ENCODE measurements at regions not wholly inside any gene's neighbourhood (a gene's known extent, or its start where the extent isn't known, plus 50 kb on each side); places are given as distances from the start of the nearest gene placed in this dataset.

GRCh38 chr14:101122237-101123141 lies 219.0 kb upstream of the RTL1 start:
- Mint-ChIP-seq H3K36me3 (ENCODE audit: insufficient read depth, unreplicated experiment) (no peaks in the 10 kb centered on the region), H3K27me3 (ENCODE audit: insufficient read depth, unreplicated experiment) (peaks cover 9% of the 10 kb centered on the region), H3K9me3 (ENCODE audit: unreplicated experiment) (peaks cover 8% of the 10 kb centered on the region), H3K27ac (ENCODE audit: low read depth, unreplicated experiment) (no peak overlapping the region), H3K4me3 (ENCODE audit: unreplicated experiment) (no peak overlapping the region), H3K4me1 (ENCODE audit: insufficient read depth, unreplicated experiment) (no peaks in the 10 kb centered on the region)
- BruUV-seq (replicated peaks): no TSS peak
- DNase-seq (ENCODE audit: unreplicated experiment): no peak
- TF ChIP-seq, protein P1, sequence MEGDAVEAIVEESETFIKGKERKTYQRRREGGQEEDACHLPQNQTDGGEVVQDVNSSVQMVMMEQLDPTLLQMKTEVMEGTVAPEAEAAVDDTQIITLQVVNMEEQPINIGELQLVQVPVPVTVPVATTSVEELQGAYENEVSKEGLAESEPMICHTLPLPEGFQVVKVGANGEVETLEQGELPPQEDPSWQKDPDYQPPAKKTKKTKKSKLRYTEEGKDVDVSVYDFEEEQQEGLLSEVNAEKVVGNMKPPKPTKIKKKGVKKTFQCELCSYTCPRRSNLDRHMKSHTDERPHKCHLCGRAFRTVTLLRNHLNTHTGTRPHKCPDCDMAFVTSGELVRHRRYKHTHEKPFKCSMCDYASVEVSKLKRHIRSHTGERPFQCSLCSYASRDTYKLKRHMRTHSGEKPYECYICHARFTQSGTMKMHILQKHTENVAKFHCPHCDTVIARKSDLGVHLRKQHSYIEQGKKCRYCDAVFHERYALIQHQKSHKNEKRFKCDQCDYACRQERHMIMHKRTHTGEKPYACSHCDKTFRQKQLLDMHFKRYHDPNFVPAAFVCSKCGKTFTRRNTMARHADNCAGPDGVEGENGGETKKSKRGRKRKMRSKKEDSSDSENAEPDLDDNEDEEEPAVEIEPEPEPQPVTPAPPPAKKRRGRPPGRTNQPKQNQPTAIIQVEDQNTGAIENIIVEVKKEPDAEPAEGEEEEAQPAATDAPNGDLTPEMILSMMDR (IDR thresholded peaks at IDR 0.05; ENCODE audit: unreplicated experiment): no peak
- intact Hi-C loops (cut with micrococcal nuclease): no loop called here
- ChIA-PET POLR2A (no interaction called here), CTCF (interaction anchor here (0.6 to 0.8 kb wide), 2 partner anchors 379 to 652 kb away, joined by 3 read pairs; no protein-coding TSS in a partner anchor)

- no peak overlapping the region for H3K27ac Mint-ChIP-seq (ENCODE audit: low read depth, unreplicated experiment)
- TF ChIP-seq, protein P1 (IDR thresholded peaks at IDR 0.05; ENCODE audit: unreplicated experiment): no peak
- H3K36me3 Mint-ChIP-seq (ENCODE audit: insufficient read depth, unreplicated experiment): no peaks in the 10 kb centered on the region
- CTCF ChIA-PET: no interaction called here
- H3K9me3 Mint-ChIP-seq (ENCODE audit: unreplicated experiment): no peaks in the 10 kb centered on the region
- no peaks in the 10 kb centered on the region for H3K4me1 Mint-ChIP-seq (ENCODE audit: insufficient read depth, unreplicated experiment)
- no TSS peak for BruUV-seq (replicated peaks)
- H3K27me3 Mint-ChIP-seq (ENCODE audit: insufficient read depth, unreplicated experiment): peaks cover 13% of the 10 kb centered on the region
- DNase-seq (ENCODE audit: unreplicated experiment): no peak
- no peak overlapping the region for H3K4me3 Mint-ChIP-seq (ENCODE audit: unreplicated experiment)
- intact Hi-C loops (cut with micrococcal nuclease): no loop called here
- POLR2A ChIA-PET: interaction anchor here (0.7 kb wide), 1 partner anchor 7 kb away, joined by 4 read pairs; no protein-coding TSS in a partner anchor
Measured at GRCh38 chr14:101123618-101124510, 220.3 kb upstream of the RTL1 start.

- no peaks in the 10 kb centered on the region for H3K4me1 Mint-ChIP-seq (ENCODE audit: insufficient read depth, unreplicated experiment)
- intact Hi-C loops (cut with micrococcal nuclease): no loop called here
- ChIA-PET POLR2A (no interaction called here), CTCF (no interaction called here)
- H3K27ac Mint-ChIP-seq (ENCODE audit: low read depth, unreplicated experiment): no peak overlapping the region
- no peak overlapping the region for H3K4me3 Mint-ChIP-seq (ENCODE audit: unreplicated experiment)
- no peak for DNase-seq (ENCODE audit: unreplicated experiment)
- no TSS peak for BruUV-seq (replicated peaks)
- H3K9me3 Mint-ChIP-seq (ENCODE audit: unreplicated experiment): no peaks in the 10 kb centered on the region
- peaks cover 23% of the 10 kb centered on the region for H3K27me3 Mint-ChIP-seq (ENCODE audit: insufficient read depth, unreplicated experiment)
- no peaks in the 10 kb centered on the region for H3K36me3 Mint-ChIP-seq (ENCODE audit: insufficient read depth, unreplicated experiment)
- TF ChIP-seq, protein P1 (IDR thresholded peaks at IDR 0.05; ENCODE audit: unreplicated experiment): no peak
Measured at GRCh38 chr14:101124815-101125214, 221.3 kb upstream of the RTL1 start.

GRCh38 chr14:101125313-101125712 lies 221.8 kb upstream of the RTL1 start:
- Mint-ChIP-seq H3K9me3 (ENCODE audit: unreplicated experiment) (no peaks in the 10 kb centered on the region), H3K27me3 (ENCODE audit: insufficient read depth, unreplicated experiment) (peaks cover 28% of the 10 kb centered on the region), H3K4me1 (ENCODE audit: insufficient read depth, unreplicated experiment) (no peaks in the 10 kb centered on the region), H3K27ac (ENCODE audit: low read depth, unreplicated experiment) (no peak overlapping the region), H3K4me3 (ENCODE audit: unreplicated experiment) (no peak overlapping the region), H3K36me3 (ENCODE audit: insufficient read depth, unreplicated experiment) (no peaks in the 10 kb centered on the region)
- ChIA-PET CTCF (no interaction called here), POLR2A (no interaction called here)
- TF ChIP-seq, protein P1 (IDR thresholded peaks at IDR 0.05; ENCODE audit: unreplicated experiment): no peak
- intact Hi-C loops (cut with micrococcal nuclease): no loop called here
- no TSS peak for BruUV-seq (replicated peaks)
- no peak for DNase-seq (ENCODE audit: unreplicated experiment)
